MCF 10A (cell line): ENCODE measurements at regions not wholly inside any gene's neighbourhood (a gene's known extent, or its start where the extent isn't known, plus 50 kb on each side); places are given as distances from the start of the nearest gene placed in this dataset.

Experiments used
- BruUV-seq: library from RNA; stranded (reverse); fragments of 400-500 nt; replicated peaks from 2 replicates; lab custom pipeline; 2021; lab: Mats Ljungman, UMichigan
- CTCF ChIA-PET: fragments of 300-600 bp; sonication (Branson Sonifier 250); formaldehyde crosslinking; extraction: SDS; loops from one replicate; lab custom pipeline; 2021; ENCODE audit warnings: antibody characterized with exemption, inconsistent platforms; lab: Yijun Ruan, JAX
- POLR2A ChIA-PET: fragments of 300-600, 350-650 bp; sonication (Branson Sonifier 250); formaldehyde crosslinking; extraction: SDS; loops from one replicate; lab custom pipeline; 2020; ENCODE audit warnings: antibody characterized with exemption, inconsistent platforms; lab: Yijun Ruan, JAX
- DNase-seq: peaks from one replicate; pipeline ENCODE4 v3.0.0-alpha.2; 2018; ENCODE audit not compliant: unreplicated experiment
- H3K27ac Mint-ChIP-seq: one replicate; pipeline ENCODE4 v1.8.0; 2022; ENCODE audit warnings: mild to moderate bottlenecking, low read depth, mixed read lengths; ENCODE audit not compliant: unreplicated experiment
- H3K27me3 Mint-ChIP-seq: one replicate; pipeline ENCODE4 v1.8.0; 2022; ENCODE audit warnings: mixed read lengths; ENCODE audit not compliant: insufficient read depth, unreplicated experiment
- H3K36me3 Mint-ChIP-seq: one replicate; pipeline ENCODE4 v1.8.0; 2022; ENCODE audit warnings: mild to moderate bottlenecking, moderate library complexity, mixed read lengths; ENCODE audit not compliant: insufficient read depth, unreplicated experiment
- H3K4me1 Mint-ChIP-seq: one replicate; pipeline ENCODE4 v1.8.0; 2022; ENCODE audit warnings: mixed read lengths; ENCODE audit not compliant: insufficient read depth, unreplicated experiment
- H3K4me3 Mint-ChIP-seq: one replicate; pipeline ENCODE4 v1.8.0; 2022; ENCODE audit warnings: mild to moderate bottlenecking, moderate library complexity, mixed read lengths; ENCODE audit not compliant: unreplicated experiment
- H3K9me3 Mint-ChIP-seq: one replicate; pipeline ENCODE4 v1.8.0; 2022; ENCODE audit warnings: mixed read lengths; ENCODE audit not compliant: unreplicated experiment
- intact Hi-C: fragments of 100-400 bp; cut with micrococcal nuclease; formaldehyde crosslinking; loops from 2 replicates; pipeline ENCODE4 v1.14.1; 2022
- TF ChIP-seq, protein P1 (sequence below): fragments of 200-600 bp; IDR thresholded peaks from one replicate; pipeline ENCODE4 v1.8.0; 2022; ENCODE audit warnings: antibody characterized with exemption, mild to moderate bottlenecking; ENCODE audit not compliant: unreplicated experiment

DNA sequence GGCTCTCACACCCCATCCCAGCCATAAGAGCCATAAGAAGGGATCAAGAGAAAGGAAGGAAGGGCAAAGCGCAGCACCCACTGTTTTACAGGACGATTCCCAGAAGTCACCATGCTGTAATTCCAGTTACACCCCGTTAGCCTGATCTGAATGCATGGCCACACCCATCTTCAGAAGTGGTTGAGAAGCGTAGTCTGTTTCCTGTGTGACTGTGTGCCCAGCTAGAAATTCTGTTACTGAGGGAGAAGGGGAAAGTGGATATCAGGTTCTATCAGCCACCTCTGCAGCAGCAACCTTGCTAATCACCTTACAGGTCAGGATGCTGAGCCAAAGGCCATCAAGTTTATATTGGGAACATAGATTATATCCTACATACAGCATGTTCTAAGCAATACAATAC lies 260.0 kb downstream of the ABHD5 start:
- Mint-ChIP-seq H3K9me3 (no peaks in the 10 kb centered on the region), H3K4me3 (no peak overlapping the region), H3K36me3 (no peaks in the 10 kb centered on the region), H3K27me3 (peaks cover 15% of the 10 kb centered on the region), H3K27ac (no peak overlapping the region), H3K4me1 (no peaks in the 10 kb centered on the region)
- POLR2A ChIA-PET, result interaction anchor here (0.7 kb wide), 1 partner anchor 371 kb away, joined by 3 read pairs; no protein-coding TSS in a partner anchor
- CTCF ChIA-PET, result no interaction called here
- intact Hi-C loops, result no loop called here
- TF ChIP-seq, protein P1, sequence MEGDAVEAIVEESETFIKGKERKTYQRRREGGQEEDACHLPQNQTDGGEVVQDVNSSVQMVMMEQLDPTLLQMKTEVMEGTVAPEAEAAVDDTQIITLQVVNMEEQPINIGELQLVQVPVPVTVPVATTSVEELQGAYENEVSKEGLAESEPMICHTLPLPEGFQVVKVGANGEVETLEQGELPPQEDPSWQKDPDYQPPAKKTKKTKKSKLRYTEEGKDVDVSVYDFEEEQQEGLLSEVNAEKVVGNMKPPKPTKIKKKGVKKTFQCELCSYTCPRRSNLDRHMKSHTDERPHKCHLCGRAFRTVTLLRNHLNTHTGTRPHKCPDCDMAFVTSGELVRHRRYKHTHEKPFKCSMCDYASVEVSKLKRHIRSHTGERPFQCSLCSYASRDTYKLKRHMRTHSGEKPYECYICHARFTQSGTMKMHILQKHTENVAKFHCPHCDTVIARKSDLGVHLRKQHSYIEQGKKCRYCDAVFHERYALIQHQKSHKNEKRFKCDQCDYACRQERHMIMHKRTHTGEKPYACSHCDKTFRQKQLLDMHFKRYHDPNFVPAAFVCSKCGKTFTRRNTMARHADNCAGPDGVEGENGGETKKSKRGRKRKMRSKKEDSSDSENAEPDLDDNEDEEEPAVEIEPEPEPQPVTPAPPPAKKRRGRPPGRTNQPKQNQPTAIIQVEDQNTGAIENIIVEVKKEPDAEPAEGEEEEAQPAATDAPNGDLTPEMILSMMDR, result no peak
- no TSS peak for BruUV-seq
- DNase-seq, result no peak

DNA sequence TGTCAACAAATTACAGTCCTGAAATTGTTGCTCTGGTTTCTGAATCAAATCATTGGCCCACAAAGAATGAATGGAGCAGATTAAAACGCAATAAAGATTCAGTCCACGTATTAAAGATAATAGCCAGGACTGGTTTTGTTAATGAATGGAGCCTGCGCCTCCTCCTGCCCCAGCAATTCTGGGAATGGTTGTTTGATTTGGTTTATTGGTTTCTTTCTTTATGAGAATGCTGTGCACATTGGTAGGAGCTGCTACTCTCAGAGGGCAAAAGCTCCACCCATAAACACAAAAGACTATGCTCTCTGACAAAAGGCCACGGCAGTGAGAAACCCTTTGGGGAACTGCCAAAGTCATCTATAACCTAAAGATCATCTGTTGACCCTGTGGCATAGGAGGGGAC lies 261.1 kb downstream of the ABHD5 start:
- ChIA-PET POLR2A (no interaction called here), CTCF (no interaction called here)
- Mint-ChIP-seq H3K4me1 (peaks cover 5% of the 10 kb centered on the region), H3K4me3 (no peak overlapping the region), H3K27ac (no peak overlapping the region), H3K9me3 (no peaks in the 10 kb centered on the region), H3K27me3 (peaks cover 25% of the 10 kb centered on the region), H3K36me3 (no peaks in the 10 kb centered on the region)
- no TSS peak for BruUV-seq
- no peak for DNase-seq
- intact Hi-C loops, result no loop called here
- TF ChIP-seq, protein P1, result no peak

DNA sequence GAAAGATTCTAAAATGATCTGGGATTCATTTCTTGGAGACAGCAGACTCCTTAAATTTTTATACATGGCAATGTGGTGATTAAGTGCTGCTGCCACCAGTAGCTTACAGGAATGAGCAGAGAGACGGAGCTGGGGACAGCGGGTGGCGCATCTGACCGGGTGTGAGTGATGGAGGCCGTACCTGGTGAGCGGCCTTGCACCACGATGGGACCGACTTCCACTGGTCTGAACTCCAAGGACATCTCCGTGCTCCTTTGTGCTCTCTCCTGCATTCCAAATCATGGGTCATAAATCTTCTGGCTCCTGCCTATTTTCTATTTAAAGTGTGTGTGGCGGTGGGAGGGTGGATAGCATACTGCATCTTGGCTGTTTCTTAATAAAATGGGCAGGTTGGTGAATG lies 262.6 kb downstream of the ABHD5 start:
- ChIA-PET CTCF (interaction anchor here (0.5 to 0.8 kb wide), 2 partner anchors 81 to 1836 kb away, joined by 3 read pairs; no protein-coding TSS in a partner anchor), POLR2A (no interaction called here)
- peaks cover 6% of the 10 kb centered on the region for H3K4me1 Mint-ChIP-seq
- intact Hi-C loops, result no loop called here
- DNase-seq, result no peak
- H3K9me3 Mint-ChIP-seq, result no peaks in the 10 kb centered on the region
- H3K36me3 Mint-ChIP-seq, result no peaks in the 10 kb centered on the region
- no peak overlapping the region for H3K4me3 Mint-ChIP-seq
- H3K27me3 Mint-ChIP-seq, result peaks cover 25% of the 10 kb centered on the region
- no peak overlapping the region for H3K27ac Mint-ChIP-seq
- TF ChIP-seq, protein P1, result no peak
- no TSS peak for BruUV-seq

DNA sequence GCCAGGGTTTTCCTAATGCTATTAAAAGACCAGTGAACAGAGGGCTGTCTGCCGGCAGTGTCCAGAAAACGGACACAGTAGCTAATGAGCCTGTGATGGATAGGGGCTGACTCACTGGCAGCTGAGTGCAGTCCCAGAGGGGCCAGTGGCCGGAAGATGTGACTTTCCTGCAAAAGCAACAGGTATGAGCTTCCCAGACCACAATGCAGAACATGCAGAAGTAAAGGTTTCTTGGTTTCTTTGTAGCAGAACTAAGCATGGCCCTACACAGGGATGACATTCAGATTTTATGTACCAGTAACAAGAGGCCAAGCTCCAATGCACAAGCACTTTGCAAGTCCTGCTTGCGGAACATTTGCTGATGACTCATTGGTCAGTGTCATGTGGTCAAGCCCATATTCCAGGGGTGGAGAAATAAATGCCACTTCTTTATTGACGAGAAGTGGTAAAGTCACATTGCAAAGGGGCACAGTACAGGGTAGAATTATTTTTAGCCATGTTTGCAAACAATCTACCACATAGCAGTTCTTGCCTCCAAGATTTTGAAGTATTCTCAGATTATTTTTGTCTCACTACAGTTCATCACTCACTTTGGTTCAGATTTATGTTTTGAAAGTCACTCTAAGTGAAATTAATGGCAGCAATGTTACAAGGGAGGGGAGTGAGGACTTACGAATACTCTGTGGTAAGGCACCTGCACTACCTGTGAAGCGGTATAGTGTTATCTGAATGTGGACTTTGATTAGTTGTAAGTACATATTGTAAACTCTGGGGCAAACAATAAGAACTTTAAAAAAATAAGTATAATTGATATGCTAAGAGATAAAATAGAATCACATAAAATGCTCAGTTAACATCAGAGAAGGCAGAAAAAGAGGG lies 263.3 kb downstream of the ABHD5 start:
- no TSS peak for BruUV-seq
- intact Hi-C loops, result no loop called here
- Mint-ChIP-seq H3K4me1 (peaks cover 6% of the 10 kb centered on the region), H3K27me3 (peaks cover 25% of the 10 kb centered on the region), H3K4me3 (no peak overlapping the region), H3K9me3 (no peaks in the 10 kb centered on the region), H3K36me3 (no peaks in the 10 kb centered on the region), H3K27ac (no peak overlapping the region)
- TF ChIP-seq, protein P1, result no peak
- DNase-seq, result peak; percentile 66
- ChIA-PET CTCF (interaction anchor here (0.5 to 0.8 kb wide), 2 partner anchors 82 to 1837 kb away, joined by 3 read pairs; no protein-coding TSS in a partner anchor), POLR2A (no interaction called here)
